Loucy (cell line): ENCODE measurements at regions not wholly inside any gene's neighbourhood (a gene's known extent, or its start where the extent isn't known, plus 50 kb on each side); places are given as distances from the start of the nearest gene placed in this dataset.

Experiments
- EZH2phosphoT487 ChIP-seq: fragments of 200-600 bp; IDR thresholded peaks from 2 replicates; pipeline ENCODE4 v1.6.1; 2018; ENCODE audit warnings: antibody characterized with exemption, mild to moderate bottlenecking, moderate library complexity, borderline replicate concordance
- TF ChIP-seq, protein P1 (sequence below): fragments of 200-600 bp; sonication (generic); conservative IDR thresholded peaks from 2 replicates; pipeline ENCODE4 v1.5.1; 2014; ENCODE audit warnings: mild to moderate bottlenecking, antibody characterized with exemption, low read length

GRCh38 chr6:40036186-40036585 is 101.9 kb upstream of the MOCS1 start:
- TF ChIP-seq, protein P1, sequence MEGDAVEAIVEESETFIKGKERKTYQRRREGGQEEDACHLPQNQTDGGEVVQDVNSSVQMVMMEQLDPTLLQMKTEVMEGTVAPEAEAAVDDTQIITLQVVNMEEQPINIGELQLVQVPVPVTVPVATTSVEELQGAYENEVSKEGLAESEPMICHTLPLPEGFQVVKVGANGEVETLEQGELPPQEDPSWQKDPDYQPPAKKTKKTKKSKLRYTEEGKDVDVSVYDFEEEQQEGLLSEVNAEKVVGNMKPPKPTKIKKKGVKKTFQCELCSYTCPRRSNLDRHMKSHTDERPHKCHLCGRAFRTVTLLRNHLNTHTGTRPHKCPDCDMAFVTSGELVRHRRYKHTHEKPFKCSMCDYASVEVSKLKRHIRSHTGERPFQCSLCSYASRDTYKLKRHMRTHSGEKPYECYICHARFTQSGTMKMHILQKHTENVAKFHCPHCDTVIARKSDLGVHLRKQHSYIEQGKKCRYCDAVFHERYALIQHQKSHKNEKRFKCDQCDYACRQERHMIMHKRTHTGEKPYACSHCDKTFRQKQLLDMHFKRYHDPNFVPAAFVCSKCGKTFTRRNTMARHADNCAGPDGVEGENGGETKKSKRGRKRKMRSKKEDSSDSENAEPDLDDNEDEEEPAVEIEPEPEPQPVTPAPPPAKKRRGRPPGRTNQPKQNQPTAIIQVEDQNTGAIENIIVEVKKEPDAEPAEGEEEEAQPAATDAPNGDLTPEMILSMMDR: no peak
- no peak for TF ChIP-seq EZH2phosphoT487
